Hepatocyte (in vitro differentiated cells): ENCODE measurements at regions not wholly inside any gene's neighbourhood (a gene's known extent, or its start where the extent isn't known, plus 50 kb on each side); places are given as distances from the start of the nearest gene placed in this dataset.
"Not testable (repeated sequence)": the region's sequence is repeated elsewhere in the genome, so short reads cannot be mapped to it uniquely, and the experiment has no call there.

Source experiments
- CTCF ChIP-seq: fragments of 200-600 bp; sonication (generic); IDR thresholded peaks from 2 replicates; pipeline ENCODE4 v1.5.1; 2016; ENCODE audit warnings: antibody characterized with exemption, mild to moderate bottlenecking; ENCODE audit not compliant: poor library complexity
- EZH2 ChIP-seq: fragments of 200-600 bp; sonication (generic); IDR thresholded peaks from 2 replicates; pipeline ENCODE4 v1.6.1; 2016; ENCODE audit warnings: antibody characterized with exemption, mild to moderate bottlenecking, borderline replicate concordance
- EZH2phosphoT487 ChIP-seq: fragments of 200-600 bp; sonication (generic); IDR thresholded peaks from one replicate; pipeline ENCODE4 v1.6.1; 2018; ENCODE audit warnings: antibody characterized with exemption, mild to moderate bottlenecking, low read depth, moderate library complexity; ENCODE audit not compliant: unreplicated experiment, severe bottlenecking

GRCh38 chr13:22963384-22964053, 217.3 kb upstream of the SGCG start:
- not testable (repeated sequence) for TF ChIP-seq CTCF, EZH2phosphoT487, EZH2
